Upper lobe of left lung (tissue), 6 donors: ENCODE measurements at regions not wholly inside any gene's neighbourhood (a gene's known extent, or its start where the extent isn't known, plus 50 kb on each side); places are given as distances from the start of the nearest gene placed in this dataset.
"Not testable (repeated sequence)": the region's sequence is repeated elsewhere in the genome, so short reads cannot be mapped to it uniquely, and the experiment has no call there.

Experiments used
- ATAC-seq, 2 donors: fragments of 200-7000 bp; cut with Tn5 transposase; one replicate each; pipeline ENCODE4 v1.9.1; 2022; ENCODE audit warnings: mild to moderate bottlenecking in 2 of 2, moderate library complexity in 2 of 2; ENCODE audit not compliant: low FRiP score in 2 of 2
- DNase-seq, 2 donors: peaks; one replicate each; pipeline ENCODE4 v3.0.0-alpha.2; 2019 to 2020
- H3K27ac ChIP-seq, 4 donors: fragments of 200-600 bp; sonication (generic); one replicate each; pipeline ENCODE4 v1.5.1; 2016 to 2019
- H3K27me3 ChIP-seq, 4 donors: fragments of 200-600 bp; sonication (generic); one replicate each; pipeline ENCODE4 v1.5.1; 2017 to 2019
- H3K36me3 ChIP-seq, 4 donors: fragments of 200-600 bp; sonication (generic); one replicate each; pipeline ENCODE4 v1.5.1; 2016 to 2019
- H3K4me1 ChIP-seq, 4 donors: fragments of 200-600 bp; sonication (generic); one replicate each; pipeline ENCODE4 v1.5.1; 2018 to 2019
- H3K4me3 ChIP-seq, 4 donors: fragments of 200-600 bp; sonication (generic); one replicate each; pipeline ENCODE4 v1.5.1; 2017 to 2019; ENCODE audit warnings: mild to moderate bottlenecking in 2 of 4, moderate library complexity in 1 of 4
- H3K9me3 ChIP-seq, 4 donors: fragments of 200-600 bp; sonication (generic); one replicate each; pipeline ENCODE4 v1.5.1; 2018 to 2019
- CTCF ChIP-seq, 6 experiments: fragments of 450-650 bp in 4 of 6; fragments of 200-600 bp in 2 of 6; sonication (generic) in 2 of 6; IDR thresholded peaks; one replicate each; pipeline ENCODE4 v1.5.1; 2016 to 2019; ENCODE audit warnings: antibody characterized with exemption in 6 of 6
- EP300 ChIP-seq, 4 donors: sonication (generic); formaldehyde crosslinking; IDR thresholded peaks; one replicate each; pipeline ENCODE4 v1.5.1; 2017; ENCODE audit warnings: antibody characterized with exemption in 4 of 4, control low read depth in 2 of 4
- POLR2A ChIP-seq, 4 donors: fragments of 450-650 bp; IDR thresholded peaks; one replicate each; pipeline ENCODE4 v1.5.1; 2016 to 2017; ENCODE audit warnings: antibody characterized with exemption in 4 of 4, mild to moderate bottlenecking in 2 of 4
- POLR2AphosphoS5 ChIP-seq, 2 donors: sonication (generic); formaldehyde crosslinking; IDR thresholded peaks; one replicate each; pipeline ENCODE4 v1.5.1; 2017; ENCODE audit warnings: antibody characterized with exemption in 2 of 2
- WGBS, 2 donors: methylation state at CpG; one replicate each; pipeline ENCODE4 v1.1.5; 2017 to 2018; 5-methylcytosine and 5-hydroxymethylcytosine counted together
- donor health status: DM: no; HTN: no; CAD: no; lungs with moderate emphysema.
- donor health status: DM: no; HTN: yes; CAD: no; lungs with severe emphysema.

GRCh38 chr7:51374936-51375335, 58.3 kb upstream of the COBL start:
- TF ChIP-seq EP300 (IDR thresholded peaks at IDR 0.05): no peak
- TF ChIP-seq CTCF (IDR thresholded peaks at IDR 0.05): no peak
- TF ChIP-seq POLR2A (IDR thresholded peaks at IDR 0.05): no peak
- TF ChIP-seq POLR2AphosphoS5 (IDR thresholded peaks at IDR 0.05): no peak
- Histone ChIP-seq H3K27me3 (no peaks in the 10 kb centered on the region), H3K4me3 (no peak overlapping the region), H3K36me3 (no peaks in the 10 kb centered on the region), H3K4me1 (no peaks in the 10 kb centered on the region), H3K27ac (no peak overlapping the region), H3K9me3 (no peaks in the 10 kb centered on the region)
- ATAC-seq (no peak), DNase-seq (no peak)
- WGBS, 2 donors: 60 to 75% methylated on average over 4 of the region's 4 CpGs

GRCh38 chr7:51373607-51374006, 57.0 kb upstream of the COBL start:
- not testable (repeated sequence) for H3K27me3 ChIP-seq, H3K4me3 ChIP-seq, H3K36me3 ChIP-seq, DNase-seq, H3K4me1 ChIP-seq, H3K27ac ChIP-seq, ATAC-seq, H3K9me3 ChIP-seq
- WGBS, 2 donors: 83 to 86% methylated on average over 2 of the region's 2 CpGs

- H3K27ac ChIP-seq: no peak overlapping the region
- ATAC-seq (no peak), DNase-seq (no peak)
- TF ChIP-seq POLR2A (IDR thresholded peaks at IDR 0.05) (no peak), EP300 (IDR thresholded peaks at IDR 0.05) (no peak), POLR2AphosphoS5 (IDR thresholded peaks at IDR 0.05) (no peak), CTCF (IDR thresholded peaks at IDR 0.05) (peak in 2 of 6 experiments; percentile 33 to 49)
- WGBS, 2 donors: 15 to 24% methylated on average over 3 of the region's 3 CpGs
- no peaks in the 10 kb centered on the region for H3K4me1 ChIP-seq
- no peaks in the 10 kb centered on the region for H3K27me3 ChIP-seq
- H3K4me3 ChIP-seq: no peak overlapping the region
- no peaks in the 10 kb centered on the region for H3K36me3 ChIP-seq
- no peaks in the 10 kb centered on the region for H3K9me3 ChIP-seq
Observed at GRCh38 chr7:51369746-51370145, 53.1 kb upstream of the COBL start.

GRCh38 chr7:51369228-51369627, 52.6 kb upstream of the COBL start:
- H3K27me3 ChIP-seq, H3K36me3 ChIP-seq, H3K27ac ChIP-seq, DNase-seq, ATAC-seq, H3K9me3 ChIP-seq, H3K4me1 ChIP-seq, H3K4me3 ChIP-seq: not testable (repeated sequence)
- WGBS, 2 donors: 61 to 65% methylated on average over 2 to 3 of the region's 3 CpGs

GRCh38 chr7:51368334-51368733, 51.7 kb upstream of the COBL start:
- DNase-seq: no peak
- no peaks in the 10 kb centered on the region for H3K9me3 ChIP-seq
- TF ChIP-seq EP300 (IDR thresholded peaks at IDR 0.05) (no peak), POLR2AphosphoS5 (IDR thresholded peaks at IDR 0.05) (no peak), POLR2A (IDR thresholded peaks at IDR 0.05) (no peak), CTCF (IDR thresholded peaks at IDR 0.05) (no peak)
- H3K36me3 ChIP-seq: no peaks in the 10 kb centered on the region
- H3K27ac ChIP-seq: no peak overlapping the region
- no peak overlapping the region for H3K4me3 ChIP-seq
- H3K27me3 ChIP-seq: no peaks in the 10 kb centered on the region
- peak in 1 of 2 donors; percentile 20 for ATAC-seq
- no peaks in the 10 kb centered on the region for H3K4me1 ChIP-seq
- 42% methylated on average over 1 of the region's 1 CpG; no CpG with 5 or more reads in 1 of the 2 donors for WGBS, 2 donors

GRCh38 chr7:51367614-51367968, 51.0 kb upstream of the COBL start:
- Histone ChIP-seq H3K4me3 (no peak overlapping the region), H3K27me3 (no peaks in the 10 kb centered on the region), H3K36me3 (no peaks in the 10 kb centered on the region), H3K27ac (no peak overlapping the region), H3K9me3 (no peaks in the 10 kb centered on the region), H3K4me1 (no peaks in the 10 kb centered on the region)
- TF ChIP-seq POLR2A (IDR thresholded peaks at IDR 0.05) (no peak), EP300 (IDR thresholded peaks at IDR 0.05) (no peak), CTCF (IDR thresholded peaks at IDR 0.05) (no peak), POLR2AphosphoS5 (IDR thresholded peaks at IDR 0.05) (no peak)
- WGBS, 2 donors: 54 to 73% methylated on average over 3 of the region's 3 CpGs
- no peak for ATAC-seq
- DNase-seq: no peak
